Pancreas (tissue), 10 donors: ENCODE measurements at regions not wholly inside any gene's neighbourhood (a gene's known extent, or its start where the extent isn't known, plus 50 kb on each side); places are given as distances from the start of the nearest gene placed in this dataset.
A peak's percentile ranks its signal among the peaks of the same experiment; 100 is the strongest.

Experiments
- ATAC-seq, 4 donors: fragments of 200-7000 bp; cut with Tn5 transposase; one replicate each; pipeline versions ENCODE4 v1.8.0 to v1.9.1; 2020; ENCODE audit warnings: mild to moderate bottlenecking in 4 of 4, moderate library complexity in 4 of 4
- DNase-seq, 6 donors: peaks; one replicate each; pipeline ENCODE4 v3.0.0-alpha.2; 2020
- FAIRE-seq: peaks from 2 replicates; lab custom pipeline; 2012; peaks lifted over from hg19 to GRCh38; lab: Jason Lieb, UNC
- H3K27ac ChIP-seq, 4 donors: fragments of 200-600 bp; sonication (generic); 1 replicate in 3 of 4; 2 replicates in 1 of 4; pipeline versions ENCODE4 v1.5.0 to v1.8.0; 2020
- H3K27me3 ChIP-seq, 4 donors: fragments of 200-600 bp; one replicate each; pipeline ENCODE4 v1.8.0; 2021
- H3K36me3 ChIP-seq, 3 donors: fragments of 200-600 bp; sonication (generic) in 1 of 3; one replicate each; pipeline versions ENCODE4 v1.5.0 to v1.8.0; 2020 to 2021
- H3K4me1 ChIP-seq, 3 donors: fragments of 200-600 bp; one replicate each; pipeline ENCODE4 v1.8.0; 2021
- H3K4me3 ChIP-seq, 4 donors: fragments of 200-600 bp; sonication (generic) in 2 of 4; one replicate each; pipeline versions ENCODE4 v1.5.0 to v1.8.0; 2020 to 2021
- H3K9me3 ChIP-seq, 4 donors: fragments of 200-600 bp; one replicate each; pipeline ENCODE4 v1.8.0; 2021
- CTCF ChIP-seq, 4 donors: fragments of 200-600 bp; sonication (generic) in 3 of 4; IDR thresholded peaks; one replicate each; pipeline versions ENCODE4 v1.5.0 to v1.8.0; 2021; ENCODE audit warnings: antibody characterized with exemption in 4 of 4
- WGBS, 2 donors: extraction: QIAGEN DNeasy Blood & Tissue Kit; methylation state at CpG; one replicate each; pipeline ENCODE4 v1.1.7; 2013; 5-methylcytosine and 5-hydroxymethylcytosine counted together
- intact Hi-C, 3 donors: fragments of 100-400 bp; cut with DNase I; formaldehyde crosslinking; loops; one replicate each; pipeline versions ENCODE4 v1.11.1 to v1.14.2; 2022
- donor health status: healthy with polysubstance abuse.
- donor health status: DM: no; HTN: no; CAD: no; lungs with moderate emphysema.
- donor health status: DM: no; HTN: no; CAD: no.
- donor health status: control.
- donor health status: control.
- donor health status: Bipolar disorder and iron deficiency.
- donor health status: DM: yes; HTN: yes; CAD: no.
- donor health status: DM: no; HTN: no; CAD: no.
- donor health status: DM: no; HTN: no; CAD: no.
- donor health status: DM: yes; HTN: yes; CAD: no.

- Histone ChIP-seq H3K27me3 (no peaks in the 10 kb centered on the region), H3K27ac (no peak overlapping the region), H3K4me1 (no peaks in the 10 kb centered on the region), H3K36me3 (no peaks in the 10 kb centered on the region), H3K9me3 (no peaks in the 10 kb centered on the region), H3K4me3 (no peak overlapping the region)
- 8 to 10% methylated on average over 1 of the region's 1 CpG for WGBS, 2 donors
- intact Hi-C loops, result no loop called here
- no peak for DNase-seq
- no peak for FAIRE-seq
- ATAC-seq, result peak in 1 of 4 donors; percentile 34
- TF ChIP-seq CTCF (IDR thresholded peaks at IDR 0.05), result no peak
Measured at GRCh38 chr10:108490944-108491343, 1326.4 kb upstream of the SORCS1 start.

- intact Hi-C loops, result no loop called here
- H3K4me3 ChIP-seq, result no peak overlapping the region
- no peak for ATAC-seq
- H3K27ac ChIP-seq, result no peak overlapping the region
- no peak for FAIRE-seq
- DNase-seq, result no peak
- no peaks in the 10 kb centered on the region for H3K4me1 ChIP-seq
- TF ChIP-seq CTCF (IDR thresholded peaks at IDR 0.05), result no peak
- WGBS, 2 donors, result 95% methylated on average over 1 of the region's 1 CpG
- no peaks in the 10 kb centered on the region for H3K36me3 ChIP-seq
- H3K27me3 ChIP-seq, result no peaks in the 10 kb centered on the region
- H3K9me3 ChIP-seq, result no peaks in the 10 kb centered on the region
Measured at GRCh38 chr10:108471420-108471819, 1306.9 kb upstream of the SORCS1 start.

GRCh38 chr10:108469940-108470339 lies 1305.4 kb upstream of the SORCS1 start:
- intact Hi-C loops, result no loop called here
- Histone ChIP-seq H3K27ac (no peak overlapping the region), H3K36me3 (no peaks in the 10 kb centered on the region), H3K4me1 (no peaks in the 10 kb centered on the region), H3K27me3 (no peaks in the 10 kb centered on the region), H3K9me3 (no peaks in the 10 kb centered on the region), H3K4me3 (no peak overlapping the region)
- TF ChIP-seq CTCF (IDR thresholded peaks at IDR 0.05), result no peak
- 44 to 54% methylated on average over 3 of the region's 3 CpGs for WGBS, 2 donors
- FAIRE-seq, result no peak
- ATAC-seq, result no peak
- DNase-seq, result no peak

DNA sequence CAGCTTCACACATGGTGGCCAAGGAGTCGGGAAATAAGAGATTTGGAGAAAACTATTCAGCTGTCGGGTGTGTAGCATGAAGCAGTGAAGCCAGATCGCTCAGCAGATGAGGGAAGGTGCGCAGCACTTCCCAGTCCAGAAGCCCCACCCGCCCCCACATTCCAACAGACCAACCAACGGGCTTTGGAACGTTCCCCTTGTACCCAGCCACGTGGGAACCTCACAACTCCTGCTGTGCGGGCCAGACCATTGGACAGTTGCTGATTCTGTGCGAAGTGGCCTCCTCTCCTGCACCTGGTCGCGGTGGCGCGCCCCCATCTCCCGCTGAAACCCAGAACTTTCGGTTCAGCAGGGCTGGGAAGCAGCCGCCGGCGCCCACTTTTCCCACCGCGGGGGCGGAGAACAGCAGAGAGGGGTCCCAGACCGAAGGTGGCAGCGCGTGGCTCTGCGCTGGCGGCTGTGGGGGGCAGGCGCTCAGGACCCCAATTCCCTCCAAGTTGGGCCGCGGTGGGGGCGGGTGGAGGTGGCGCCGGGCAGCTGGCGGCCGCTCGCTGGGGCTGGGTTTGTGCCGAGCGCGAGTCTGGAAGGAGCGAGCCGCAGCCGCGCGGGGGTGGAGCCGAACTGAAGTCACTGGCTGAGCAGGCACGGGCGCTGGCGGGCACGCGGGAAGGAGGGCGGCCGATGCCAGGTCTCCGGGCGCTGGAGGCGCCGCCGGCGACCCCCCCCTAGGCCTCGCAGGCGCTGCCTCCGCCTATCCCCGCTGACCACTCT lies 1301.5 kb upstream of the SORCS1 start:
- Histone ChIP-seq H3K36me3 (no peaks in the 10 kb centered on the region), H3K27ac (peak overlapping the region in 3 of 4 donors; percentile 10 to 62 (median 39)), H3K9me3 (no peaks in the 10 kb centered on the region), H3K27me3 (no peaks in the 10 kb centered on the region), H3K4me3 (peak overlapping the region; percentile 31 to 65 (median 50)), H3K4me1 (no peaks in the 10 kb centered on the region)
- FAIRE-seq (no peak), ATAC-seq (peak; percentile 78 to 95 (median 92)), DNase-seq (peak; percentile 20 to 80 (median 48))
- no peak for TF ChIP-seq CTCF (IDR thresholded peaks at IDR 0.05)
- intact Hi-C loops, result no loop called here
- WGBS, 2 donors, result 5 to 7% methylated on average over 36 to 62 of the region's 62 CpGs

- FAIRE-seq (no peak), DNase-seq (no peak), ATAC-seq (no peak)
- no peaks in the 10 kb centered on the region for H3K4me1 ChIP-seq
- no peaks in the 10 kb centered on the region for H3K27me3 ChIP-seq
- H3K27ac ChIP-seq, result no peak overlapping the region
- TF ChIP-seq CTCF (IDR thresholded peaks at IDR 0.05), result no peak
- intact Hi-C loops, result no loop called here
- no peaks in the 10 kb centered on the region for H3K9me3 ChIP-seq
- H3K36me3 ChIP-seq, result no peaks in the 10 kb centered on the region
- WGBS, 2 donors, result 69 to 72% methylated on average over 2 of the region's 2 CpGs
- H3K4me3 ChIP-seq, result no peak overlapping the region
Measured at GRCh38 chr10:108462005-108462404, 1297.5 kb upstream of the SORCS1 start.
